GM18951 (cell line): ENCODE measurements at regions not wholly inside any gene's neighbourhood (a gene's known extent, or its start where the extent isn't known, plus 50 kb on each side); places are given as distances from the start of the nearest gene placed in this dataset.

Experiments used
- POLR2A ChIP-seq: IDR thresholded peaks from 4 replicates; pipeline ENCODE4 v1.6.1; 2011; ENCODE audit warnings: mild to moderate bottlenecking; ENCODE audit not compliant: insufficient read length, insufficient read depth; ENCODE audit errors: extremely low read depth
- in situ Hi-C: fragments of 300-500 bp; cut with MboI; formaldehyde crosslinking; loops from one replicate; pipeline ENCODE4 v1.12.0; 2022; ENCODE audit warnings: low sequenced_read_pairs, mixed read lengths, inconsistent platforms; ENCODE audit not compliant: unreplicated experiment

DNA sequence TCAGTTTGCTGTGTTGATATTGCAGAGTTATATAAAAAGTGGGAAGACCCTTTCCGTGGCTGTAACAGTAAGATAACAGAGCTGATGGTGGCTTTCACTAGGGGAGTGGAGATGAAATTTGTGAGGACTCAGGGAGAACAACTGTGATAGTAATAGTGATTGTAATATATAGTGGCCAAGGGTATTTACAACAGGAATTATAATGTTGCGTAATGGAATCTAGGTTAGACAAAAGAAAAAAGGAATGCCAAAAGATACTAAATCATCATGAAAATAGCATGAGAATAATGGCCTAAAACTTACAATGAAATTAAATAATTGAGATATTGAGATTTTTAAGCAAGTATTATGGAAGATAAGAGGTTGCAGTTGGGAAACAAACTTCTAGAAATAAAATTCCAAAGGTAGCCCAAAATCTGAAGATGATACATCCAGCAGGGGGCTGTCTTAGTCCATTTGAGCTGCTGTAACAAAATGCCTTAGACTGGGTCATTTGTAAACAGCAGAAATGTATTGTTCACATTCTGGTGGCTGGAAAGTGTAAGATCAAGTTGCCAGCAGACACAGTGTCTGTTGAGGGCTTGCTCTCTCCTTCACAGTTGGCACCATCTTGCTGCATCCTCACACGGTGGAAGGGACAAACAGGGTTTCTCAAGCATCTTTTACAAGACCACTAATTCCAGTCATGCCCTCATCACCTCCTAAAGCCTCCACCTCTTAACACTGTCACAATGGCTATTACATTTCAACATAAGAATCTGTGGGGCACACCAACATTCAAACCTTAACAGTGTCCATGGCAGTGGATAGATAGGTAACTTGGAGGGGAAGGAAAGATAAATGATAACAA lies 711.2 kb downstream of the MRPL39 start:
- in situ Hi-C loops: loop anchor here (5.0 to 10.0 kb wide), 2 partner anchors 146 to 409 kb away; no protein-coding TSS in a partner anchor
- TF ChIP-seq POLR2A: no peak

DNA sequence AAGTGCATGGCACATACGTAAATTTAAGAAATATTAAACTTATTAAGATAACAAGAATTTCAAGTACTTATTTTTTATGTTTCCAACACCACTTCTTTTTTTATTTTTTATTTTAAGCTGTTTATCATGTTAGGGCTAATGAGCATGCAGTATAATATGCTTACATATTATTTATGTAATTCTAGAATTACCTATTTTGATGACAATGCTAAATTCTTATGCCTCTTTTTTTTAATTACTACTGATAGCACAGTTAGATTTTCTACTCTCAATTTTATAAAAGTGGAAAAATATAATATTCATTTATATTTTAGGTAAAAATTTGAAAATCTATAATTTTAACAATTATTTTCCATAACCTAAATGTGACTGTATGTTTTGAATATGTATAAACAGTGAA lies 713.0 kb downstream of the MRPL39 start:
- no peak for TF ChIP-seq POLR2A
- in situ Hi-C loops: loop anchor here (10.0 kb wide), 1 partner anchor 410 kb away; no protein-coding TSS in a partner anchor

GRCh38 chr21:24890021-24890420 lies 717.3 kb downstream of the MRPL39 start:
- TF ChIP-seq POLR2A: no peak
- in situ Hi-C loops: loop anchor here (10.0 kb wide), 1 partner anchor 415 kb away; no protein-coding TSS in a partner anchor

- TF ChIP-seq POLR2A: no peak
- in situ Hi-C loops: no loop called here
Measured at GRCh38 chr21:24881506-24881905, 725.8 kb downstream of the MRPL39 start.

DNA sequence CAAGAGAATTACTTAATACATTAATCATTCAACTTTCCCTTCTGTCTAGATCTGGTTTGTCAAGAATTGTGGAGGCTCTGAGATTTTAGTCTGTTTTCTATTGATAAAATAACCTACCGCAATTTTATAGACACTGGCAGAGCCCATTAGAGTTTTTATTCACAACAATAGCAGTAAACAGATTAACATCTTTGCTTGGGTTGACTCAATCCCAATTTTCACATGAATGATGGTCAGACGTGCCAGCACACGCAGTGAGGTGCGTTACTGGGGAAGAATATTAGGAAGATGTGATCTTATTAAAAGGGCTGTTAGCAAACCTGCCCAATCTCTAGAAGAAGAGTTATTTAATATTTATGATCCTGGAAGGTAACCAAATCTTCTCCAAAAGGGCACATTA lies 736.6 kb downstream of the MRPL39 start:
- in situ Hi-C loops: no loop called here
- no peak for TF ChIP-seq POLR2A

DNA sequence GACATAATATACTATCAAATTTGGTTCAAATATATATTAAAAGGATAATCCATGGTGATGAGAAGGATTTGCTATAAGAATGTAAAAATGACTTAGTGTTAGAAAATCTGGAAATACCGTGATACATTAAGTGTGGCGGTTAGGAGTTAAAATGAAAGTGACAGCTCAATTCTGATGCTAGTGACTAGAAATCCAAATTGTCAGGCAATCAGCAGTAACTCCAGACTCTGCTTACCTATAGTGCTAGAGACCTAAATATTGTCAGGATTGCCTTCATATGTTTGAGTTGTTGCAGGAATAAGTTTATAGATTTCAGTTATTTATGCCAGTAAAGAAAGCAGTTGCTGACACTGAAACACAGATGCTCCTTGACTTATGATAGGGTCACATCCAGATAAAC lies 737.4 kb downstream of the MRPL39 start:
- no peak for TF ChIP-seq POLR2A
- in situ Hi-C loops: no loop called here

- no peak for TF ChIP-seq POLR2A
- in situ Hi-C loops: no loop called here
Measured at GRCh38 chr21:24868117-24868516, 739.2 kb downstream of the MRPL39 start.

- TF ChIP-seq POLR2A: no peak
- in situ Hi-C loops: no loop called here
Measured at GRCh38 chr21:24861471-24861870, 745.8 kb downstream of the MRPL39 start.

GRCh38 chr21:24856326-24856725 lies 751.0 kb downstream of the MRPL39 start:
- no peak for TF ChIP-seq POLR2A
- in situ Hi-C loops: no loop called here

DNA sequence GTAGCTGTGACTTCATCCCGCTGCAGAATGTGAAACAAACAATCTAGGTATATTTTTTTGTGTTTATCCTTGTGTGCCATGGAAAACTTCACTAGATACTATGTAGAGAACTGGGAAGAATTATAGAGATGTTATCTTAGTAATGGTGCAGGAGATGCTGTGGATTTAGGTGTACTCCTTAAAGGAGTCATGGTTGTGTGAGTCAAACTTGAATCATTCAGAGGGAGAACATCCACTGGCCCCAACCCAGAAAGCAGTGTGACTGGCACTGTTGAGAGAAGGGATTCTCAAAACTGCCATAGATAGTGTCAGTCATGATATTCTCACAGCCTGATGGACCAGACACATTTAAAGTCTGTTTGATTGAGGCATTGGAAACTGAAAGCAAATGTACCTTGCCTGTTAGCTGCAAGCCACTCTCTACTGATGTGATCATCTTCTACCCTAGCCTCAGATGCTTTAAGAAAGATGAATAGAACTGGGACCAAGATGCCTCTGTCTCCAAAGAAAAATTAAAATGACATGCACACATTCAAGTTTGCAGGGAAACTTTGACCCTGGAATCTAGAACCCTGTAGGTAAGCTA lies 754.6 kb downstream of the MRPL39 start:
- TF ChIP-seq POLR2A: no peak
- in situ Hi-C loops: no loop called here

- in situ Hi-C loops: no loop called here
Measured at GRCh38 chr21:24850121-24850520, 757.2 kb downstream of the MRPL39 start.

GRCh38 chr21:24844671-24845070 lies 762.6 kb downstream of the MRPL39 start:
- in situ Hi-C loops: no loop called here
- TF ChIP-seq POLR2A: no peak

More at GRCh38 chr21:24850121-24850520, 757.2 kb downstream of the MRPL39 start:
- no peak for TF ChIP-seq POLR2A

- in situ Hi-C loops: no loop called here
- no peak for TF ChIP-seq POLR2A
Measured at GRCh38 chr21:24840287-24840686, 767.0 kb downstream of the MRPL39 start.

DNA sequence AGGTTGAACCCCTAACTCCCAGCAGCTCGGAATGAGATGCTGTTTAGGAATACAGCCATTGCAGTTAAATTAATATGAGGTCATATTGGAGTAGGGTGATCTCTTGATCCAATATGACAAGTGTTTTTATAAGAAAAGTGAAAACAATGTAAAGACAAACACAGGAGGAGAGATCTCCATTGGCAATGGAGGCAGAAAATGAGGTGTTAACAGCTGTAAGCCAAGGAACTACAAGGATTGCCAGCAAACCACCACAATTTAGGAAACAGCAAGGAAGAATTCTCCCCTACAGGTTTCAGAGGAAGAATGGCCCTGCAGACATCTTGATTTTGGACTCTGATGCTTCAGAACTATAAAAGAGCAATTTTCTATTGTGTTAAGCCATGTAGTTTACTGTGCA lies 774.3 kb downstream of the MRPL39 start:
- in situ Hi-C loops: no loop called here
- no peak for TF ChIP-seq POLR2A
